H1 (cell line): ENCODE measurements at regions not wholly inside any gene's neighbourhood (a gene's known extent, or its start where the extent isn't known, plus 50 kb on each side); places are given as distances from the start of the nearest gene placed in this dataset.

Experiments
- CTCF ChIA-PET: fragments of 300-600 bp; sonication (Branson Sonifier 250); formaldehyde crosslinking; loops from one replicate; lab custom pipeline; 2021; ENCODE audit not compliant: partially characterized antibody; lab: Charles Lee
- POLR2A ChIA-PET: fragments of 300-600 bp; sonication (Branson Sonifier 250); formaldehyde crosslinking; loops from one replicate; lab custom pipeline; 2021; ENCODE audit warnings: inconsistent platforms; ENCODE audit not compliant: partially characterized antibody; lab: Charles Lee
- DNase-seq, 2 experiments: peaks; one replicate each; pipeline versions ENCODE4 v3.0.0 to v3.0.0-alpha.2; 2010 to 2022; ENCODE audit warnings: low spot score in 2 of 2, low read depth in 1 of 2, mixed read lengths in 1 of 2
- FAIRE-seq: peaks from 2 replicates; lab custom pipeline; 2011; peaks lifted over from hg19 to GRCh38; lab: Jason Lieb, UNC
- H2AFZ ChIP-seq: 2 replicates; pipeline ENCODE4 v1.8.1; 2012; ENCODE audit warnings: low read length, inconsistent platforms
- H2AK5ac ChIP-seq: 2 replicates; pipeline ENCODE4 v1.6.1; 2013; ENCODE audit warnings: low read depth, low read length
- H2BK120ac ChIP-seq: replicated peaks from 2 replicates; pipeline ENCODE3; 2013; ENCODE audit warnings: low read depth, low read length, inconsistent platforms
- H2BK12ac ChIP-seq: 2 replicates; pipeline ENCODE4 v1.6.1; 2013; ENCODE audit warnings: low read depth, low read length
- H2BK15ac ChIP-seq: 2 replicates; pipeline ENCODE4 v1.6.1; 2013; ENCODE audit warnings: low read length
- H2BK20ac ChIP-seq: 2 replicates; pipeline ENCODE4 v1.6.1; 2013; ENCODE audit warnings: low read length
- H2BK5ac ChIP-seq: 2 replicates; pipeline ENCODE4 v1.6.1; 2013; ENCODE audit warnings: low read depth, low read length
- H3K14ac ChIP-seq: 2 replicates; pipeline ENCODE4 v1.6.1; 2013; ENCODE audit warnings: inconsistent platforms; ENCODE audit not compliant: insufficient read length
- H3K18ac ChIP-seq: 2 replicates; pipeline ENCODE4 v1.6.1; 2013; ENCODE audit warnings: low read length; ENCODE audit errors: extremely low read depth
- H3K23ac ChIP-seq: 2 replicates; pipeline ENCODE4 v1.6.1; 2013; ENCODE audit warnings: inconsistent platforms; ENCODE audit not compliant: insufficient read length
- H3K23me2 ChIP-seq: 2 replicates; pipeline ENCODE4 v1.6.1; 2013; ENCODE audit warnings: low read depth, low read length
- H3K27ac ChIP-seq: 2 replicates; pipeline ENCODE4 v1.6.1; 2011; ENCODE audit warnings: low read depth, low read length, inconsistent platforms
- H3K27me3 ChIP-seq, 4 experiments: replicated peaks in 1 of 4; 1 replicate in 1 of 4; 2 replicates in 3 of 4; pipeline versions ENCODE4 v1.6.1 to v1.8.1; 2011 to 2013; ENCODE audit warnings: low read length in 3 of 4, mild to moderate bottlenecking in 3 of 4, inconsistent platforms in 2 of 4, mixed read lengths in 2 of 4, moderate library complexity in 1 of 4; ENCODE audit not compliant: control insufficient read depth in 3 of 4, insufficient read depth in 3 of 4; ENCODE audit errors: extremely low read depth in 1 of 4
- H3K36me3 ChIP-seq, 4 experiments: 2 replicates each; pipeline versions ENCODE4 v1.6.1 to v1.8.1; 2011 to 2013; ENCODE audit warnings: mild to moderate bottlenecking in 4 of 4, low read length in 3 of 4, moderate library complexity in 2 of 4, control low read depth in 1 of 4, inconsistent platforms in 1 of 4; ENCODE audit not compliant: insufficient read depth in 4 of 4, control insufficient read depth in 2 of 4
- H3K4ac ChIP-seq: replicated peaks from 2 replicates; pipeline ENCODE3; 2013; ENCODE audit warnings: low read length, low read depth, mixed read lengths, inconsistent platforms; ENCODE audit not compliant: insufficient read length
- H3K4me1 ChIP-seq, 4 experiments: replicated peaks in 1 of 4; 1 replicate in 1 of 4; 2 replicates in 3 of 4; pipeline versions ENCODE4 v1.6.1 to v1.8.1; 2011 to 2013; ENCODE audit warnings: low read length in 3 of 4, inconsistent platforms in 2 of 4, mixed read lengths in 1 of 4; ENCODE audit not compliant: insufficient read depth in 4 of 4, control insufficient read depth in 3 of 4
- H3K4me2 ChIP-seq, 2 experiments: 2 replicates each; pipeline versions ENCODE4 v1.6.1 to v1.8.1; 2011 to 2013; ENCODE audit warnings: low read depth in 2 of 2, low read length in 2 of 2, control low read depth in 1 of 2, inconsistent platforms in 1 of 2, mild to moderate bottlenecking in 1 of 2; ENCODE audit not compliant: insufficient read depth in 1 of 2
- H3K4me3 ChIP-seq, 4 experiments: fragments of 200-600, 300-600 bp in 1 of 4; sonication (generic), shearing (Covaris generic), sonication (Bioruptor Twin) in 1 of 4; 2 replicates each; pipeline versions ENCODE4 v1.5.1 to v1.8.1; 2011 to 2016; ENCODE audit warnings: low read length in 4 of 4, low read depth in 3 of 4, control low read depth in 2 of 4, inconsistent platforms in 2 of 4, mild to moderate bottlenecking in 2 of 4, mixed read lengths in 1 of 4, moderate library complexity in 1 of 4; ENCODE audit not compliant: insufficient read depth in 2 of 4; ENCODE audit errors: extremely low read depth in 1 of 4
- H3K56ac ChIP-seq: replicated peaks from 2 replicates; pipeline ENCODE3; 2013; ENCODE audit warnings: low read depth, mild to moderate bottlenecking, mixed read lengths, low read length, inconsistent platforms; ENCODE audit not compliant: insufficient read length
- H3K79me1 ChIP-seq: 2 replicates; pipeline ENCODE4 v1.6.1; 2013; ENCODE audit warnings: low read depth, low read length, control low read depth
- H3K79me2 ChIP-seq, 2 experiments: 2 replicates each; pipeline versions ENCODE4 v1.6.1 to v1.8.1; 2012 to 2013; ENCODE audit warnings: low read length in 2 of 2, mild to moderate bottlenecking in 2 of 2, inconsistent platforms in 1 of 2; ENCODE audit not compliant: insufficient read depth in 2 of 2, control insufficient read depth in 1 of 2
- H3K9ac ChIP-seq, 4 experiments: replicated peaks in 1 of 4; 1 replicate in 1 of 4; 2 replicates in 3 of 4; pipeline versions ENCODE4 v1.6.1 to v1.8.1; 2011 to 2013; ENCODE audit warnings: low read depth in 3 of 4, low read length in 3 of 4, control low read depth in 2 of 4, mild to moderate bottlenecking in 2 of 4, moderate library complexity in 2 of 4, inconsistent platforms in 1 of 4; ENCODE audit errors: extremely low read depth in 1 of 4
- H3K9me3 ChIP-seq, 2 experiments: 2 replicates each; pipeline versions ENCODE4 v1.6.1 to v1.8.1; 2012 to 2013; ENCODE audit warnings: mild to moderate bottlenecking in 2 of 2, moderate library complexity in 2 of 2, control low read depth in 1 of 2, inconsistent platforms in 1 of 2, low read depth in 1 of 2, low read length in 1 of 2, mixed read lengths in 1 of 2; ENCODE audit not compliant: insufficient read depth in 2 of 2
- H4K20me1 ChIP-seq, 2 experiments: replicated peaks in 1 of 2; 2 replicates each; pipeline versions ENCODE3 to v1.8.1; 2011 to 2013; ENCODE audit warnings: inconsistent platforms in 2 of 2, low read length in 2 of 2, mild to moderate bottlenecking in 1 of 2; ENCODE audit not compliant: insufficient read depth in 2 of 2, control insufficient read depth in 1 of 2
- H4K5ac ChIP-seq: 2 replicates; pipeline ENCODE4 v1.6.1; 2013; ENCODE audit warnings: low read length, low read depth, mixed read lengths, inconsistent platforms; ENCODE audit not compliant: insufficient read length
- H4K8ac ChIP-seq: 2 replicates; pipeline ENCODE4 v1.8.0; 2013; ENCODE audit warnings: mild to moderate bottlenecking, moderate library complexity, low read length, inconsistent platforms; ENCODE audit not compliant: insufficient read depth; ENCODE audit errors: extremely low read depth
- H4K91ac ChIP-seq: replicated peaks from 2 replicates; pipeline ENCODE3; 2013; ENCODE audit warnings: low read length, mixed read lengths, inconsistent platforms; ENCODE audit not compliant: insufficient read length
- ASH2L ChIP-seq: fragments of 200-600, 300-600 bp; sonication (generic); IDR thresholded peaks from one replicate; pipeline ENCODE4 v1.7.1; 2017; ENCODE audit warnings: low read length
- ATF2 ChIP-seq: IDR thresholded peaks from 2 replicates; pipeline ENCODE4 v1.6.1; 2012; ENCODE audit warnings: low read length, inconsistent platforms
- BACH1 ChIP-seq: IDR thresholded peaks from 2 replicates; pipeline ENCODE4 v1.6.1; 2012; ENCODE audit warnings: low read length, improper control_type of control experiment
- CBX8 ChIP-seq: fragments of 300-800, 300-1000 bp; sonication (generic); IDR thresholded peaks from 2 replicates; pipeline ENCODE4 v1.7.1; 2016; ENCODE audit warnings: low read depth, low read length, borderline replicate concordance
- FOSL1 ChIP-seq: IDR thresholded peaks from 2 replicates; pipeline ENCODE4 v1.6.1; 2011; ENCODE audit warnings: mild to moderate bottlenecking, low read depth, low read length, moderate library complexity; ENCODE audit not compliant: insufficient read depth
- GABPA ChIP-seq: IDR thresholded peaks from 2 replicates; pipeline ENCODE4 v1.6.1; 2011; ENCODE audit warnings: mild to moderate bottlenecking, low read length, moderate library complexity, borderline replicate concordance; ENCODE audit not compliant: insufficient read depth
- KDM4A ChIP-seq: IDR thresholded peaks from one replicate; pipeline ENCODE4 v1.7.1; 2012; ENCODE audit warnings: low read depth, mild to moderate bottlenecking, moderate library complexity, low read length, inconsistent platforms; ENCODE audit not compliant: severe bottlenecking
- POLR2AphosphoS5 ChIP-seq: IDR thresholded peaks from 2 replicates; pipeline ENCODE4 v1.6.1; 2011; ENCODE audit warnings: low read depth, low read length
- RAD21 ChIP-seq, 2 experiments: IDR thresholded peaks in 1 of 2; conservative IDR thresholded peaks in 1 of 2; 2 replicates each; pipeline ENCODE4 v1.6.1; 2011; ENCODE audit warnings: low read depth in 2 of 2, low read length in 2 of 2, improper control_type of control experiment in 1 of 2, inconsistent platforms in 1 of 2, mild to moderate bottlenecking in 1 of 2, moderate library complexity in 1 of 2
- RNF2 ChIP-seq: fragments of 200-900, 300-1000 bp; sonication (generic); IDR thresholded peaks from 2 replicates; pipeline ENCODE4 v1.7.1; 2016; ENCODE audit warnings: borderline replicate concordance, low read depth, mild to moderate bottlenecking, antibody characterized with exemption, low read length; ENCODE audit not compliant: poor library complexity, severe bottlenecking; ENCODE audit errors: missing control alignments
- SP1 ChIP-seq: IDR thresholded peaks from 2 replicates; pipeline ENCODE4 v1.6.1; 2011; ENCODE audit warnings: low read depth, low read length
- SP2 ChIP-seq: IDR thresholded peaks from 2 replicates; pipeline ENCODE4 v1.6.1; 2012; ENCODE audit warnings: mild to moderate bottlenecking, low read length, inconsistent platforms
- USF2 ChIP-seq: IDR thresholded peaks from 2 replicates; pipeline ENCODE4 v1.6.1; 2011; ENCODE audit warnings: low read length, improper control_type of control experiment

- H3K23ac ChIP-seq: no peak overlapping the region
- no peak overlapping the region for H3K4me3 ChIP-seq
- POLR2A ChIA-PET: no interaction called here
- CTCF ChIA-PET: no interaction called here
- no peak overlapping the region for H4K8ac ChIP-seq
- H3K56ac ChIP-seq: no peak overlapping the region
- H2BK120ac ChIP-seq: no peak overlapping the region
- H3K36me3 ChIP-seq: no peaks in the 10 kb centered on the region
- H3K79me1 ChIP-seq: no peaks in the 10 kb centered on the region
- H4K91ac ChIP-seq: no peak overlapping the region
- no peak overlapping the region for H3K27ac ChIP-seq
- no peak overlapping the region for H4K5ac ChIP-seq
- H2BK20ac ChIP-seq: no peak overlapping the region
- H3K14ac ChIP-seq: no peak overlapping the region
- H2AFZ ChIP-seq: no peak overlapping the region
- H3K18ac ChIP-seq: no peak overlapping the region
- H2BK15ac ChIP-seq: no peak overlapping the region
- no peak for DNase-seq
- H3K4ac ChIP-seq: no peak overlapping the region
- no peak overlapping the region for H3K9ac ChIP-seq
- H2BK5ac ChIP-seq: no peak overlapping the region
- no peak for FAIRE-seq
- H3K23me2 ChIP-seq: no peaks in the 10 kb centered on the region
- H3K4me2 ChIP-seq: no peak overlapping the region
- H4K20me1 ChIP-seq: no peaks in the 10 kb centered on the region
- H3K27me3 ChIP-seq: no peaks in the 10 kb centered on the region
- H2AK5ac ChIP-seq: no peak overlapping the region
- H3K79me2 ChIP-seq: no peaks in the 10 kb centered on the region
- no peaks in the 10 kb centered on the region for H3K4me1 ChIP-seq
- H2BK12ac ChIP-seq: no peak overlapping the region
- H3K9me3 ChIP-seq: peaks cover 0 to 6% of the 10 kb centered on the region in 2 experiments; a peak in 1 of 4 replicates
- TF ChIP-seq CBX8 (no peak), POLR2AphosphoS5 (no peak), ATF2 (no peak), USF2 (no peak), SP1 (no peak), SP2 (no peak), KDM4A (no peak), ASH2L (no peak), RNF2 (no peak), RAD21 (IDR thresholded peaks at IDR 0.05 in 1 of 2, conservative IDR thresholded peaks at IDR 0.05 in 1 of 2; ENCODE audit: low read depth in 2 of 2, low read length in 2 of 2) (no peak), FOSL1 (no peak), GABPA (no peak), BACH1 (no peak)
Measured at GRCh38 chr13:34230271-34230670, 412.3 kb downstream of the RFC3 start.
